ENCODE measurements at regions not wholly inside any gene's neighbourhood (a gene's known extent, or its start where the extent isn't known, plus 50 kb on each side); places are given as distances from the start of the nearest gene placed in this dataset.

GRCh38 chr14:58966997-58967396 is 221.5 kb upstream of the DAAM1 start:
- no peak overlapping the region for H3K9ac ChIP-seq
- H3K27me3 ChIP-seq, result no peaks in the 10 kb centered on the region
- H3K9me3 ChIP-seq, result no peaks in the 10 kb centered on the region
- no peak for TF ChIP-seq Cebpa-rat (IDR thresholded peaks at IDR 0.05)
- no peak overlapping the region for H3K4me2 ChIP-seq
- no peak overlapping the region for H3K4me3 ChIP-seq
- H3K4me1 ChIP-seq, result no peaks in the 10 kb centered on the region
- H4K20me1 ChIP-seq, result no peaks in the 10 kb centered on the region
- H3K36me3 ChIP-seq, result no peaks in the 10 kb centered on the region
- no peak overlapping the region for H3K27ac ChIP-seq

GRCh38 chr14:58969951-58970751 is 218.3 kb upstream of the DAAM1 start:
- no peaks in the 10 kb centered on the region for H3K9me3 ChIP-seq
- no peak overlapping the region for H3K9ac ChIP-seq
- H3K4me2 ChIP-seq, result no peak overlapping the region
- no peaks in the 10 kb centered on the region for H3K4me1 ChIP-seq
- TF ChIP-seq Cebpa-rat (IDR thresholded peaks at IDR 0.05), result no peak
- H3K27ac ChIP-seq, result no peak overlapping the region
- H4K20me1 ChIP-seq, result no peaks in the 10 kb centered on the region
- H3K4me3 ChIP-seq, result no peak overlapping the region
- no peaks in the 10 kb centered on the region for H3K36me3 ChIP-seq
- no peaks in the 10 kb centered on the region for H3K27me3 ChIP-seq

GRCh38 chr14:58972233-58973017 is 216.0 kb upstream of the DAAM1 start:
- H3K9me3 ChIP-seq, result no peaks in the 10 kb centered on the region
- no peak overlapping the region for H3K4me3 ChIP-seq
- H3K36me3 ChIP-seq, result no peaks in the 10 kb centered on the region
- H4K20me1 ChIP-seq, result no peaks in the 10 kb centered on the region
- no peaks in the 10 kb centered on the region for H3K4me1 ChIP-seq
- H3K27ac ChIP-seq, result no peak overlapping the region
- H3K27me3 ChIP-seq, result no peaks in the 10 kb centered on the region
- TF ChIP-seq Cebpa-rat (IDR thresholded peaks at IDR 0.05), result no peak
- H3K4me2 ChIP-seq, result no peak overlapping the region
- H3K9ac ChIP-seq, result no peak overlapping the region

- Histone ChIP-seq H4K20me1 (no peaks in the 10 kb centered on the region), H3K9me3 (no peaks in the 10 kb centered on the region), H3K9ac (no peak overlapping the region), H3K4me2 (no peak overlapping the region), H3K4me1 (no peaks in the 10 kb centered on the region), H3K36me3 (no peaks in the 10 kb centered on the region), H3K4me3 (no peak overlapping the region), H3K27me3 (no peaks in the 10 kb centered on the region), H3K27ac (no peak overlapping the region)
- no peak for TF ChIP-seq Cebpa-rat (IDR thresholded peaks at IDR 0.05)
These were observed 211.1 kb upstream of the DAAM1 start for GRCh38 chr14:58977366-58977765.

GRCh38 chr14:58978343-58978742 is 210.1 kb upstream of the DAAM1 start:
- H3K27me3 ChIP-seq, result no peaks in the 10 kb centered on the region
- no peak overlapping the region for H3K27ac ChIP-seq
- no peaks in the 10 kb centered on the region for H3K4me1 ChIP-seq
- no peak overlapping the region for H3K9ac ChIP-seq
- no peak for TF ChIP-seq Cebpa-rat (IDR thresholded peaks at IDR 0.05)
- H3K36me3 ChIP-seq, result no peaks in the 10 kb centered on the region
- H4K20me1 ChIP-seq, result no peaks in the 10 kb centered on the region
- no peak overlapping the region for H3K4me2 ChIP-seq
- no peak overlapping the region for H3K4me3 ChIP-seq
- H3K9me3 ChIP-seq, result no peaks in the 10 kb centered on the region

GRCh38 chr14:58979325-58979724 is 209.1 kb upstream of the DAAM1 start:
- Histone ChIP-seq H4K20me1 (no peaks in the 10 kb centered on the region), H3K36me3 (no peaks in the 10 kb centered on the region), H3K27ac (no peak overlapping the region), H3K4me3 (no peak overlapping the region), H3K9me3 (no peaks in the 10 kb centered on the region), H3K9ac (no peak overlapping the region), H3K4me2 (no peak overlapping the region), H3K27me3 (no peaks in the 10 kb centered on the region), H3K4me1 (no peaks in the 10 kb centered on the region)
- no peak for TF ChIP-seq Cebpa-rat (IDR thresholded peaks at IDR 0.05)

- no peaks in the 10 kb centered on the region for H3K4me1 ChIP-seq
- no peaks in the 10 kb centered on the region for H3K27me3 ChIP-seq
- H3K4me2 ChIP-seq, result no peak overlapping the region
- TF ChIP-seq Cebpa-rat (IDR thresholded peaks at IDR 0.05), result no peak
- no peak overlapping the region for H3K27ac ChIP-seq
- H3K36me3 ChIP-seq, result no peaks in the 10 kb centered on the region
- no peak overlapping the region for H3K4me3 ChIP-seq
- H3K9me3 ChIP-seq, result no peaks in the 10 kb centered on the region
- H3K9ac ChIP-seq, result no peak overlapping the region
- no peaks in the 10 kb centered on the region for H4K20me1 ChIP-seq
These were observed 206.6 kb upstream of the DAAM1 start for GRCh38 chr14:58981840-58982239.

GRCh38 chr14:58985786-58986185 is 202.7 kb upstream of the DAAM1 start:
- Histone ChIP-seq H3K27me3 (no peaks in the 10 kb centered on the region), H3K9me3 (no peaks in the 10 kb centered on the region), H3K36me3 (no peaks in the 10 kb centered on the region), H3K27ac (no peak overlapping the region), H4K20me1 (no peaks in the 10 kb centered on the region), H3K4me2 (no peak overlapping the region), H3K4me3 (no peak overlapping the region), H3K9ac (no peak overlapping the region), H3K4me1 (no peaks in the 10 kb centered on the region)
- no peak for TF ChIP-seq Cebpa-rat (IDR thresholded peaks at IDR 0.05)

- Histone ChIP-seq H3K9ac (no peak overlapping the region), H3K9me3 (no peaks in the 10 kb centered on the region), H4K20me1 (no peaks in the 10 kb centered on the region), H3K36me3 (no peaks in the 10 kb centered on the region), H3K4me1 (no peaks in the 10 kb centered on the region), H3K27ac (no peak overlapping the region), H3K27me3 (no peaks in the 10 kb centered on the region), H3K4me2 (no peak overlapping the region), H3K4me3 (no peak overlapping the region)
- TF ChIP-seq Cebpa-rat (IDR thresholded peaks at IDR 0.05), result no peak
These were observed 200.9 kb upstream of the DAAM1 start for GRCh38 chr14:58987591-58987990.

GRCh38 chr14:58992935-58993334 is 195.5 kb upstream of the DAAM1 start:
- Histone ChIP-seq H4K20me1 (no peaks in the 10 kb centered on the region), H3K4me3 (no peak overlapping the region), H3K4me2 (no peak overlapping the region), H3K36me3 (no peaks in the 10 kb centered on the region), H3K9me3 (no peaks in the 10 kb centered on the region), H3K27ac (no peak overlapping the region), H3K4me1 (no peaks in the 10 kb centered on the region), H3K9ac (no peak overlapping the region), H3K27me3 (no peaks in the 10 kb centered on the region)
- TF ChIP-seq Cebpa-rat (IDR thresholded peaks at IDR 0.05), result no peak
